OCI-LY7 (cell line): ENCODE measurements at regions not wholly inside any gene's neighbourhood (a gene's known extent, or its start where the extent isn't known, plus 50 kb on each side); places are given as distances from the start of the nearest gene placed in this dataset.

ENCODE experiments used
- BruUV-seq: library from RNA; stranded (reverse); fragments of 400-500 nt; replicated peaks from 2 replicates; lab custom pipeline; 2021; lab: Mats Ljungman, UMichigan
- CTCF ChIA-PET: fragments of 300-600 bp; sonication (Branson Sonifier 250); formaldehyde crosslinking; loops from one replicate; lab custom pipeline; 2022; ENCODE audit warnings: antibody characterized with exemption; ENCODE audit not compliant: unreplicated experiment; lab: Charles Lee
- POLR2A ChIA-PET: fragments of 300-600 bp; sonication (Branson Sonifier 250); formaldehyde crosslinking; loops from one replicate; lab custom pipeline; 2022; ENCODE audit warnings: antibody characterized with exemption; lab: Charles Lee
- DNase-seq: peaks from one replicate; pipeline ENCODE4 v3.0.0-alpha.2; 2015; ENCODE audit warnings: low spot score
- H2AFZ ChIP-seq: fragments of 200-600 bp; sonication (generic), shearing (Covaris generic); 2 replicates; pipeline ENCODE4 v1.6.1; 2014; ENCODE audit warnings: mild to moderate bottlenecking, antibody characterized with exemption, low read length, moderate library complexity
- H3K27ac ChIP-seq: fragments of 200-600 bp; sonication (generic); 2 replicates; pipeline ENCODE4 v1.5.1; 2014; ENCODE audit warnings: mixed run types, low read depth, mild to moderate bottlenecking, moderate library complexity, low read length, inconsistent platforms; ENCODE audit not compliant: poor library complexity, severe bottlenecking
- H3K36me3 ChIP-seq: fragments of 200-600 bp; sonication (generic); 2 replicates; pipeline ENCODE4 v1.6.1; 2014; ENCODE audit warnings: mild to moderate bottlenecking, antibody characterized with exemption, low read length, moderate library complexity, mixed read lengths; ENCODE audit not compliant: insufficient read depth
- H3K4me1 ChIP-seq: fragments of 200-600 bp; sonication (generic); 2 replicates; pipeline ENCODE4 v1.5.1; 2014; ENCODE audit warnings: mild to moderate bottlenecking, low read length; ENCODE audit not compliant: insufficient read depth, poor library complexity, severe bottlenecking
- H3K4me2 ChIP-seq: fragments of 200-600 bp; sonication (generic); 2 replicates; pipeline ENCODE4 v1.6.1; 2014; ENCODE audit warnings: mild to moderate bottlenecking, low read length
- H3K4me3 ChIP-seq: fragments of 200-600 bp; sonication (generic); 2 replicates; pipeline ENCODE4 v1.5.1; 2014; ENCODE audit warnings: mild to moderate bottlenecking, low read depth, low read length; ENCODE audit not compliant: poor library complexity, severe bottlenecking
- H3K79me2 ChIP-seq: fragments of 200-600 bp; sonication (generic); 2 replicates; pipeline ENCODE4 v1.6.1; 2016; ENCODE audit warnings: low read depth, mild to moderate bottlenecking, low read length, moderate library complexity, mixed read lengths; ENCODE audit not compliant: insufficient read depth
- H3K9me2 ChIP-seq: fragments of 200-600 bp; sonication (generic); 2 replicates; pipeline ENCODE4 v1.6.1; 2016; ENCODE audit warnings: mild to moderate bottlenecking, low read length, mixed read lengths; ENCODE audit not compliant: insufficient read depth
- H3K9me3 ChIP-seq: fragments of 200-600 bp; sonication (generic); 2 replicates; pipeline ENCODE4 v1.6.1; 2014; ENCODE audit warnings: mild to moderate bottlenecking, mixed run types, low read length, mixed read lengths
- H4K20me1 ChIP-seq: fragments of 200-600 bp; sonication (generic); 2 replicates; pipeline ENCODE4 v1.6.1; 2014; ENCODE audit warnings: mild to moderate bottlenecking, antibody characterized with exemption, low read length, moderate library complexity, mixed read lengths; ENCODE audit not compliant: insufficient read depth
- CTCF ChIP-seq: fragments of 200-600 bp; sonication (generic); conservative IDR thresholded peaks from 2 replicates; pipeline ENCODE4 v1.5.1; 2014; ENCODE audit warnings: mild to moderate bottlenecking, antibody characterized with exemption, low read length, moderate library complexity, mixed read lengths
- EZH2phosphoT487 ChIP-seq: fragments of 200-600 bp; sonication (generic); IDR thresholded peaks from 2 replicates; pipeline ENCODE4 v1.6.1; 2018; ENCODE audit warnings: low read depth, borderline replicate concordance, mild to moderate bottlenecking, mixed run types, antibody characterized with exemption, low read length, moderate library complexity, mixed read lengths
- intact Hi-C: fragments of 100-400 bp; cut with micrococcal nuclease; formaldehyde crosslinking; loops from one replicate; pipeline ENCODE4 v1.10.0; 2022; ENCODE audit not compliant: unreplicated experiment

GRCh38 chr6:158255275-158255988 lies 56.8 kb upstream of the TULP4 start:
- H2AFZ ChIP-seq: no peak overlapping the region
- 0 out of 2 replicates have a peak, but pooled peaks cover 7% of the 10 kb centered on the region for H4K20me1 ChIP-seq
- H3K79me2 ChIP-seq: peaks cover 29% of the 10 kb centered on the region; the same call in 1 of the 2 replicates
- no peak overlapping the region for H3K4me2 ChIP-seq
- no peak for DNase-seq
- intact Hi-C loops: no loop called here
- CTCF ChIA-PET: no interaction called here
- peaks cover 17% of the 10 kb centered on the region; the same call in 1 of the 2 replicates for H3K36me3 ChIP-seq
- no peak overlapping the region for H3K27ac ChIP-seq
- TF ChIP-seq EZH2phosphoT487: no peak
- no peak for TF ChIP-seq CTCF
- BruUV-seq: no TSS peak
- H3K9me2 ChIP-seq: no peaks in the 10 kb centered on the region
- no peaks in the 10 kb centered on the region for H3K4me1 ChIP-seq
- no peaks in the 10 kb centered on the region for H3K9me3 ChIP-seq
- H3K4me3 ChIP-seq: no peak overlapping the region
- POLR2A ChIA-PET: no interaction called here

GRCh38 chr6:158255989-158256601 lies 56.2 kb upstream of the TULP4 start:
- intact Hi-C loops: no loop called here
- CTCF ChIA-PET: no interaction called here
- Histone ChIP-seq H3K9me2 (no peaks in the 10 kb centered on the region), H2AFZ (no peak overlapping the region), H3K9me3 (no peaks in the 10 kb centered on the region), H3K4me1 (no peaks in the 10 kb centered on the region), H3K4me2 (no peak overlapping the region), H3K27ac (no peak overlapping the region), H3K4me3 (no peak overlapping the region), H3K36me3 (peaks cover 17% of the 10 kb centered on the region; the same call in 1 of the 2 replicates), H4K20me1 (0 out of 2 replicates have a peak, but pooled peaks cover 7% of the 10 kb centered on the region), H3K79me2 (peaks cover 27% of the 10 kb centered on the region; the same call in 1 of the 2 replicates)
- no TSS peak for BruUV-seq
- POLR2A ChIA-PET: no interaction called here
- TF ChIP-seq CTCF (no peak), EZH2phosphoT487 (no peak)
- DNase-seq: no peak
